H1 (cell line): ENCODE measurements at regions not wholly inside any gene's neighbourhood (a gene's known extent, or its start where the extent isn't known, plus 50 kb on each side); places are given as distances from the start of the nearest gene placed in this dataset.

Experiments
- CTCF ChIA-PET: fragments of 300-600 bp; sonication (Branson Sonifier 250); formaldehyde crosslinking; loops from one replicate; lab custom pipeline; 2021; ENCODE audit not compliant: partially characterized antibody; lab: Charles Lee
- POLR2A ChIA-PET: fragments of 300-600 bp; sonication (Branson Sonifier 250); formaldehyde crosslinking; loops from one replicate; lab custom pipeline; 2021; ENCODE audit warnings: inconsistent platforms; ENCODE audit not compliant: partially characterized antibody; lab: Charles Lee
- DNase-seq, 2 experiments: peaks; one replicate each; pipeline versions ENCODE4 v3.0.0 to v3.0.0-alpha.2; 2010 to 2022; ENCODE audit warnings: low spot score in 2 of 2, low read depth in 1 of 2, mixed read lengths in 1 of 2
- FAIRE-seq: peaks from 2 replicates; lab custom pipeline; 2011; peaks lifted over from hg19 to GRCh38; lab: Jason Lieb, UNC
- H2AFZ ChIP-seq: 2 replicates; pipeline ENCODE4 v1.8.1; 2012; ENCODE audit warnings: low read length, inconsistent platforms
- H2AK5ac ChIP-seq: 2 replicates; pipeline ENCODE4 v1.6.1; 2013; ENCODE audit warnings: low read depth, low read length
- H2BK120ac ChIP-seq: replicated peaks from 2 replicates; pipeline ENCODE3; 2013; ENCODE audit warnings: low read depth, low read length, inconsistent platforms
- H2BK12ac ChIP-seq: 2 replicates; pipeline ENCODE4 v1.6.1; 2013; ENCODE audit warnings: low read depth, low read length
- H2BK15ac ChIP-seq: 2 replicates; pipeline ENCODE4 v1.6.1; 2013; ENCODE audit warnings: low read length
- H2BK20ac ChIP-seq: 2 replicates; pipeline ENCODE4 v1.6.1; 2013; ENCODE audit warnings: low read length
- H2BK5ac ChIP-seq: 2 replicates; pipeline ENCODE4 v1.6.1; 2013; ENCODE audit warnings: low read depth, low read length
- H3K14ac ChIP-seq: 2 replicates; pipeline ENCODE4 v1.6.1; 2013; ENCODE audit warnings: inconsistent platforms; ENCODE audit not compliant: insufficient read length
- H3K18ac ChIP-seq: 2 replicates; pipeline ENCODE4 v1.6.1; 2013; ENCODE audit warnings: low read length; ENCODE audit errors: extremely low read depth
- H3K23ac ChIP-seq: 2 replicates; pipeline ENCODE4 v1.6.1; 2013; ENCODE audit warnings: inconsistent platforms; ENCODE audit not compliant: insufficient read length
- H3K23me2 ChIP-seq: 2 replicates; pipeline ENCODE4 v1.6.1; 2013; ENCODE audit warnings: low read depth, low read length
- H3K27ac ChIP-seq: 2 replicates; pipeline ENCODE4 v1.6.1; 2011; ENCODE audit warnings: low read depth, low read length, inconsistent platforms
- H3K27me3 ChIP-seq, 4 experiments: replicated peaks in 1 of 4; 1 replicate in 1 of 4; 2 replicates in 3 of 4; pipeline versions ENCODE4 v1.6.1 to v1.8.1; 2011 to 2013; ENCODE audit warnings: low read length in 3 of 4, mild to moderate bottlenecking in 3 of 4, inconsistent platforms in 2 of 4, mixed read lengths in 2 of 4, moderate library complexity in 1 of 4; ENCODE audit not compliant: control insufficient read depth in 3 of 4, insufficient read depth in 3 of 4; ENCODE audit errors: extremely low read depth in 1 of 4
- H3K36me3 ChIP-seq, 4 experiments: 2 replicates each; pipeline versions ENCODE4 v1.6.1 to v1.8.1; 2011 to 2013; ENCODE audit warnings: mild to moderate bottlenecking in 4 of 4, low read length in 3 of 4, moderate library complexity in 2 of 4, control low read depth in 1 of 4, inconsistent platforms in 1 of 4; ENCODE audit not compliant: insufficient read depth in 4 of 4, control insufficient read depth in 2 of 4
- H3K4ac ChIP-seq: replicated peaks from 2 replicates; pipeline ENCODE3; 2013; ENCODE audit warnings: low read length, low read depth, mixed read lengths, inconsistent platforms; ENCODE audit not compliant: insufficient read length
- H3K4me1 ChIP-seq, 4 experiments: replicated peaks in 1 of 4; 1 replicate in 1 of 4; 2 replicates in 3 of 4; pipeline versions ENCODE4 v1.6.1 to v1.8.1; 2011 to 2013; ENCODE audit warnings: low read length in 3 of 4, inconsistent platforms in 2 of 4, mixed read lengths in 1 of 4; ENCODE audit not compliant: insufficient read depth in 4 of 4, control insufficient read depth in 3 of 4
- H3K4me2 ChIP-seq, 2 experiments: 2 replicates each; pipeline versions ENCODE4 v1.6.1 to v1.8.1; 2011 to 2013; ENCODE audit warnings: low read depth in 2 of 2, low read length in 2 of 2, control low read depth in 1 of 2, inconsistent platforms in 1 of 2, mild to moderate bottlenecking in 1 of 2; ENCODE audit not compliant: insufficient read depth in 1 of 2
- H3K4me3 ChIP-seq, 4 experiments: fragments of 200-600, 300-600 bp in 1 of 4; sonication (generic), shearing (Covaris generic), sonication (Bioruptor Twin) in 1 of 4; 2 replicates each; pipeline versions ENCODE4 v1.5.1 to v1.8.1; 2011 to 2016; ENCODE audit warnings: low read length in 4 of 4, low read depth in 3 of 4, control low read depth in 2 of 4, inconsistent platforms in 2 of 4, mild to moderate bottlenecking in 2 of 4, mixed read lengths in 1 of 4, moderate library complexity in 1 of 4; ENCODE audit not compliant: insufficient read depth in 2 of 4; ENCODE audit errors: extremely low read depth in 1 of 4
- H3K56ac ChIP-seq: replicated peaks from 2 replicates; pipeline ENCODE3; 2013; ENCODE audit warnings: low read depth, mild to moderate bottlenecking, mixed read lengths, low read length, inconsistent platforms; ENCODE audit not compliant: insufficient read length
- H3K79me1 ChIP-seq: 2 replicates; pipeline ENCODE4 v1.6.1; 2013; ENCODE audit warnings: low read depth, low read length, control low read depth
- H3K79me2 ChIP-seq, 2 experiments: 2 replicates each; pipeline versions ENCODE4 v1.6.1 to v1.8.1; 2012 to 2013; ENCODE audit warnings: low read length in 2 of 2, mild to moderate bottlenecking in 2 of 2, inconsistent platforms in 1 of 2; ENCODE audit not compliant: insufficient read depth in 2 of 2, control insufficient read depth in 1 of 2
- H3K9ac ChIP-seq, 4 experiments: replicated peaks in 1 of 4; 1 replicate in 1 of 4; 2 replicates in 3 of 4; pipeline versions ENCODE4 v1.6.1 to v1.8.1; 2011 to 2013; ENCODE audit warnings: low read depth in 3 of 4, low read length in 3 of 4, control low read depth in 2 of 4, mild to moderate bottlenecking in 2 of 4, moderate library complexity in 2 of 4, inconsistent platforms in 1 of 4; ENCODE audit errors: extremely low read depth in 1 of 4
- H3K9me3 ChIP-seq, 2 experiments: 2 replicates each; pipeline versions ENCODE4 v1.6.1 to v1.8.1; 2012 to 2013; ENCODE audit warnings: mild to moderate bottlenecking in 2 of 2, moderate library complexity in 2 of 2, control low read depth in 1 of 2, inconsistent platforms in 1 of 2, low read depth in 1 of 2, low read length in 1 of 2, mixed read lengths in 1 of 2; ENCODE audit not compliant: insufficient read depth in 2 of 2
- H4K20me1 ChIP-seq, 2 experiments: replicated peaks in 1 of 2; 2 replicates each; pipeline versions ENCODE3 to v1.8.1; 2011 to 2013; ENCODE audit warnings: inconsistent platforms in 2 of 2, low read length in 2 of 2, mild to moderate bottlenecking in 1 of 2; ENCODE audit not compliant: insufficient read depth in 2 of 2, control insufficient read depth in 1 of 2
- H4K5ac ChIP-seq: 2 replicates; pipeline ENCODE4 v1.6.1; 2013; ENCODE audit warnings: low read length, low read depth, mixed read lengths, inconsistent platforms; ENCODE audit not compliant: insufficient read length
- H4K8ac ChIP-seq: 2 replicates; pipeline ENCODE4 v1.8.0; 2013; ENCODE audit warnings: mild to moderate bottlenecking, moderate library complexity, low read length, inconsistent platforms; ENCODE audit not compliant: insufficient read depth; ENCODE audit errors: extremely low read depth
- H4K91ac ChIP-seq: replicated peaks from 2 replicates; pipeline ENCODE3; 2013; ENCODE audit warnings: low read length, mixed read lengths, inconsistent platforms; ENCODE audit not compliant: insufficient read length
- BCL11A ChIP-seq, 2 experiments: IDR thresholded peaks; one replicate each; pipeline ENCODE4 v1.6.1; 2011; ENCODE audit warnings: low read depth in 2 of 2, low read length in 2 of 2, mild to moderate bottlenecking in 2 of 2
- CBX5 ChIP-seq: fragments of 300-800, 300-1000 bp; sonication (generic); IDR thresholded peaks from 2 replicates; pipeline ENCODE4 v1.7.1; 2016; ENCODE audit warnings: antibody characterized with exemption, low read length, low read depth
- GTF2F1 ChIP-seq: IDR thresholded peaks from 2 replicates; pipeline ENCODE4 v1.6.1; 2012; ENCODE audit warnings: low read depth, low read length, improper control_type of control experiment, borderline replicate concordance
- HDAC2 ChIP-seq, 2 experiments: fragments of 300-600 bp in 1 of 2; sonication (generic) in 1 of 2; IDR thresholded peaks; 2 replicates each; pipeline ENCODE4 v1.6.1; 2011 to 2012; ENCODE audit warnings: low read depth in 2 of 2, low read length in 2 of 2, mild to moderate bottlenecking in 2 of 2, moderate library complexity in 2 of 2, borderline replicate concordance in 1 of 2, inconsistent platforms in 1 of 2
- KDM4A ChIP-seq: IDR thresholded peaks from one replicate; pipeline ENCODE4 v1.7.1; 2012; ENCODE audit warnings: low read depth, mild to moderate bottlenecking, moderate library complexity, low read length, inconsistent platforms; ENCODE audit not compliant: severe bottlenecking
- NANOG ChIP-seq: IDR thresholded peaks from 2 replicates; pipeline ENCODE4 v1.6.1; 2011; ENCODE audit warnings: low read length, low read depth, mild to moderate bottlenecking, inconsistent platforms; ENCODE audit not compliant: insufficient read depth, poor library complexity, severe bottlenecking
- POLR2A ChIP-seq, 2 experiments: IDR thresholded peaks; 1 replicate in 1 of 2; 2 replicates in 1 of 2; pipeline ENCODE4 v1.6.1; 2011; ENCODE audit warnings: low read depth in 2 of 2, low read length in 2 of 2, mild to moderate bottlenecking in 2 of 2; ENCODE audit errors: control extremely low read depth in 1 of 2
- POLR2AphosphoS5 ChIP-seq: IDR thresholded peaks from 2 replicates; pipeline ENCODE4 v1.6.1; 2011; ENCODE audit warnings: low read depth, low read length
- RAD21 ChIP-seq, 2 experiments: IDR thresholded peaks in 1 of 2; conservative IDR thresholded peaks in 1 of 2; 2 replicates each; pipeline ENCODE4 v1.6.1; 2011; ENCODE audit warnings: low read depth in 2 of 2, low read length in 2 of 2, improper control_type of control experiment in 1 of 2, inconsistent platforms in 1 of 2, mild to moderate bottlenecking in 1 of 2, moderate library complexity in 1 of 2
- RBBP5 ChIP-seq: IDR thresholded peaks from 2 replicates; pipeline ENCODE4 v1.7.1; 2012; ENCODE audit warnings: low read depth, mild to moderate bottlenecking, inconsistent platforms, low read length, moderate library complexity, borderline replicate concordance
- TAF1 ChIP-seq: IDR thresholded peaks from 2 replicates; pipeline ENCODE4 v1.6.1; 2011; ENCODE audit warnings: mild to moderate bottlenecking, low read depth, low read length
- TBP ChIP-seq: IDR thresholded peaks from 2 replicates; pipeline ENCODE4 v1.6.1; 2011; ENCODE audit warnings: low read depth, low read length, improper control_type of control experiment
- YY1 ChIP-seq: IDR thresholded peaks from 2 replicates; pipeline ENCODE4 v1.6.1; 2011; ENCODE audit warnings: low read depth, mild to moderate bottlenecking, low read length
- WGBS, 2 experiments: shearing (Covaris generic) in 1 of 2; methylation state at CpG; one replicate each; pipeline versions ENCODE4 v1.1.6 to v1.1.7; 2013 to 2015; ENCODE audit warnings: low lambda C conversion rate in 2 of 2, mixed read lengths in 2 of 2, inconsistent platforms in 1 of 2, low coverage in 1 of 2, missing lambda C conversion rate in 1 of 2; ENCODE audit not compliant: insufficient replicate concordance in 2 of 2, insufficient coverage in 1 of 2, insufficient read length in 1 of 2; ENCODE audit errors: extremely low coverage in 1 of 2, missing lambda C conversion rate in 1 of 2; 5-methylcytosine and 5-hydroxymethylcytosine counted together
- TF ChIP-seq, protein P1 (sequence below): IDR thresholded peaks from 2 replicates; pipeline ENCODE4 v1.6.1; 2011; ENCODE audit warnings: low read depth, mild to moderate bottlenecking, low read length; ENCODE audit not compliant: insufficient read depth

GRCh38 chr2:19503915-19504314 is 145.5 kb upstream of the OSR1 start:
- H3K36me3 ChIP-seq = no peaks in the 10 kb centered on the region
- H4K91ac ChIP-seq = no peak overlapping the region
- H3K4me2 ChIP-seq = no peak overlapping the region
- H3K9ac ChIP-seq = no peak overlapping the region
- 96% methylated on average over 3 of the region's 3 CpGs; no CpG with 5 or more reads in 1 of the 2 experiments for WGBS, 2 experiments
- no peak overlapping the region for H2BK120ac ChIP-seq
- no peaks in the 10 kb centered on the region for H4K20me1 ChIP-seq
- H4K8ac ChIP-seq = no peak overlapping the region
- POLR2A ChIA-PET = no interaction called here
- H3K27ac ChIP-seq = no peak overlapping the region
- no peak overlapping the region for H3K23ac ChIP-seq
- no peaks in the 10 kb centered on the region for H3K9me3 ChIP-seq
- no peak overlapping the region for H3K4me3 ChIP-seq
- H3K18ac ChIP-seq = no peak overlapping the region
- no peak overlapping the region for H2BK20ac ChIP-seq
- H3K4ac ChIP-seq = no peak overlapping the region
- no peak overlapping the region for H2AFZ ChIP-seq
- TF ChIP-seq POLR2AphosphoS5 = no peak
- TF ChIP-seq, protein P1, sequence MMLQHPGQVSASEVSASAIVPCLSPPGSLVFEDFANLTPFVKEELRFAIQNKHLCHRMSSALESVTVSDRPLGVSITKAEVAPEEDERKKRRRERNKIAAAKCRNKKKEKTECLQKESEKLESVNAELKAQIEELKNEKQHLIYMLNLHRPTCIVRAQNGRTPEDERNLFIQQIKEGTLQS = no peak
- no peak for TF ChIP-seq POLR2A (IDR thresholded peaks at IDR 0.05; ENCODE audit: control extremely low read depth in 1 of 2, low read depth in 2 of 2, low read length in 2 of 2)
- TF ChIP-seq TAF1 = no peak
- TF ChIP-seq NANOG = no peak
- no peak for TF ChIP-seq RAD21 (IDR thresholded peaks at IDR 0.05 in 1 of 2, conservative IDR thresholded peaks at IDR 0.05 in 1 of 2; ENCODE audit: low read depth in 2 of 2, low read length in 2 of 2)
- no peak for TF ChIP-seq TBP
- TF ChIP-seq HDAC2 (IDR thresholded peaks at IDR 0.05; ENCODE audit: borderline replicate concordance in 1 of 2, low read depth in 2 of 2, low read length in 2 of 2) = no peak
- TF ChIP-seq RBBP5 = no peak
- no peak for TF ChIP-seq CBX5
- no peak for TF ChIP-seq YY1
- TF ChIP-seq BCL11A (IDR thresholded peaks at IDR 0.05; ENCODE audit: low read depth in 2 of 2, low read length in 2 of 2) = no peak
- TF ChIP-seq GTF2F1 = no peak
- TF ChIP-seq KDM4A = no peak
- TF ChIP-seq, all 59 proteins: peak for 0
- Histone ChIP-seq H3K27me3 (no peaks in the 10 kb centered on the region), H4K5ac (no peak overlapping the region), H2BK5ac (no peak overlapping the region), H2BK15ac (no peak overlapping the region), H3K79me1 (no peaks in the 10 kb centered on the region), H3K23me2 (no peaks in the 10 kb centered on the region), H3K56ac (no peak overlapping the region), H2BK12ac (no peak overlapping the region), H3K14ac (no peak overlapping the region), H2AK5ac (no peak overlapping the region), H3K79me2 (no peaks in the 10 kb centered on the region), H3K4me1 (no peaks in the 10 kb centered on the region)
- FAIRE-seq (no peak), DNase-seq (no peak)
- CTCF ChIA-PET = no interaction called here
